Limb (tissue), 2 donors: ENCODE measurements at regions not wholly inside any gene's neighbourhood (a gene's known extent, or its start where the extent isn't known, plus 50 kb on each side); places are given as distances from the start of the nearest gene placed in this dataset.
"Not testable (repeated sequence)": the region's sequence is repeated elsewhere in the genome, so short reads cannot be mapped to it uniquely, and the experiment has no call there.

Experiments
- DNase-seq, 2 donors: peaks; one replicate each; pipeline ENCODE4 v3.0.0-alpha.2; 2016; ENCODE audit errors: extremely low spot score in 2 of 2

DNA sequence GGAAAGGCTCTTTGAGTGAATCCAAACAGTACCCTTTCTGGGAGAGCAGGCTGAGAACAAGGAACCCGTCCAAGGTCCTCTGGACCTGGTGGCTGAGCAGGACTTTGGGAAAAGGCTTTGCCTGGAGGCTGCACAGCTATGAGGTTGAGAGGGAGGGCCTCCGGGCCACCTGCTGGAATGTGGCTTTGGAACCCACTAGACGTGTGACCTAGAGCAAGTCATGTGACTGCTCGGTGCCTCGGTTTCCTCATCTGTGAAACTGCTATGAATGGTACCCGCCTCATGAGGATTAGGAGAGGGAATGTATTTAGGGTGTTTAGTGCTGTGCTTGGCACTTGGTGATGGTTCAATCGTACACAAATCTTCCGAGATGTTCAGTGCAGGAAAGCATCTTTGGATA lies 50.4 kb downstream of the HAPSTR1 start:
- no peak for DNase-seq

DNA sequence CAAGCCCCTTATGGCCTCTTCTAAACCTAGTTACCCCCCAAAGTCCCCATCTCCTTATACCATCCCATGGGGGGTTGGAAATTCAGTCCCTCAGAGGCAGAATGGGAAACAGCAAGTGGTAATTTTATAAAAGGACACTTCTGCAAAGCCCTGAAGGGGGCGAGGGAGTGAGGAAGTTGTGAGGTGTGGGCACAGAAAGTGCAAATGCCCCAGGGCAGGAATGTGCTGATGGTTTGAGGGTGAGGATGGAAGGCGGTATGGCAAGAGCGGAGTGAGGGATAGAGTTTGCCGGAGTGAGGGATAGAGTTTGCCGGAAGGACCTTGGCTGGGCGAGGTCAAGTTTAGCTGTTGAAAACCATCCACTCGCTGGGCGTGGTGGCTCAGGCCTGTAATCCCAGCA lies 52.7 kb downstream of the HAPSTR1 start:
- DNase-seq, result no peak

DNA sequence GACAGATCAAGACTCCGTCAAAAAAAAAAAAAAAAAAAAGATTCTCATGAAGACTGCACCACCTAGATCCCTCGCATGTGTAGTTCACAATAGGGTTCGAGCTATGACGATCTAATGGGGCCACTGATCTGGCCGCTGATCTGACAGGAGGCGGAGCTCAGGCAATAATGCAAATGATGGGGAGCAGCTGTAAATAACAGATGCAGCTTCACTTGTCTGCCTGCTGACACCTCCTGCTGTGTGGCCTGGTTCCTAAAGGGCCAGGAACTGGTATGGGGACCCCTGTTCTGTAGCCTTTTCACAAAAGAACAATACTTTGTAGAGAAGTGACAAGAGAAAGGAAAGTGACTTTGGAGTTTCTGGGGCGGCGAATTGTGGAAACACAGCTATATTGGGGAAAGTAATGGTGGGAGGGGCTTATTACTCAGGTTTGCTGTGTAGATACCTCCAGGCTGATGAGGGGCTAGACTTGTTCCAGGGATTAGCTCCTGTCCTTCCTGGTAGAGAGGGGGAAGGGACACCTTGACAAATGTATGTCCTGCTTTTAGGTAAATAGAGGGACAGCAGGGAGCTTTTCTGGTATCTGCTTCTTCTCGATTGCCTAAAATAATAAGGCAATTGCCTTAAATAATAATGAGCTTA lies 57.1 kb downstream of the HAPSTR1 start:
- no peak for DNase-seq

DNA sequence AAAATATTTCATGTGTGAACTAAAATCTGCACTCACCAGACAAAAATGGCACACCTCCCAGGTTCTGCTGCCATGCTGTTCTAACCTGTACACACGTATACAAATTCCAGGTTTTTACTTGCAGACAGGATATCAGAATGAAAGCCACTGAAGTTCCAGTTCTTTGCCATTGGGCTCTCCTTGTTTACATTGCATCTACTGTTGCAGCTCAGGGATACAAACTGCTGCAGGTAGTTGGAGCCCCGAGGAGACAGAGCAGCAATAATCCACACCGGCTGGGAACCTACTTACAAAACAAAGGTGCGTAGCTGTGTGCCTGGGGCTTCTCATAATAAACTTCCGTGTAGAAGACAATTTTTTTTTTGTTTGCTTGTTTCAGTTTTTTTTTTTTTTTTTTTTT lies 59.6 kb downstream of the HAPSTR1 start:
- no peak for DNase-seq

DNA sequence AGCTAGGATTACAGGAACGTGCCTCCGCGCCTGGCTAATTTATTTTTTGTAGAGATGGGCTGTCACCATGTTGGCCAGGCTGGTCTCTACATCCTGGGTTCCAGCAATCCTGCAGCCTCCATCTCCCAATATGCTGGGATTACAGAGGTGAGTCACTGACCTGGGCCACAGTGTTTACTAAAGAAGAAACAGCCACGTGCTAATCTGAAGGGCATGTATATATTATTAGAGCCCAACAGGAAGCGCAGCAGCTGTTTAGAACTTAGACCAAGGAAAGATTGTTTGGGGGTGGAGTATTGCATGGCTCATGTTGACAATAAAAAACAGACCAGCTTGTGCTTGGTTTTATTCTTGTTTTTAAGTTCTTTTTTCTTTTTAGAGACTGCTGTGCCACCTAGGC lies 60.2 kb downstream of the HAPSTR1 start:
- no peak for DNase-seq

DNA sequence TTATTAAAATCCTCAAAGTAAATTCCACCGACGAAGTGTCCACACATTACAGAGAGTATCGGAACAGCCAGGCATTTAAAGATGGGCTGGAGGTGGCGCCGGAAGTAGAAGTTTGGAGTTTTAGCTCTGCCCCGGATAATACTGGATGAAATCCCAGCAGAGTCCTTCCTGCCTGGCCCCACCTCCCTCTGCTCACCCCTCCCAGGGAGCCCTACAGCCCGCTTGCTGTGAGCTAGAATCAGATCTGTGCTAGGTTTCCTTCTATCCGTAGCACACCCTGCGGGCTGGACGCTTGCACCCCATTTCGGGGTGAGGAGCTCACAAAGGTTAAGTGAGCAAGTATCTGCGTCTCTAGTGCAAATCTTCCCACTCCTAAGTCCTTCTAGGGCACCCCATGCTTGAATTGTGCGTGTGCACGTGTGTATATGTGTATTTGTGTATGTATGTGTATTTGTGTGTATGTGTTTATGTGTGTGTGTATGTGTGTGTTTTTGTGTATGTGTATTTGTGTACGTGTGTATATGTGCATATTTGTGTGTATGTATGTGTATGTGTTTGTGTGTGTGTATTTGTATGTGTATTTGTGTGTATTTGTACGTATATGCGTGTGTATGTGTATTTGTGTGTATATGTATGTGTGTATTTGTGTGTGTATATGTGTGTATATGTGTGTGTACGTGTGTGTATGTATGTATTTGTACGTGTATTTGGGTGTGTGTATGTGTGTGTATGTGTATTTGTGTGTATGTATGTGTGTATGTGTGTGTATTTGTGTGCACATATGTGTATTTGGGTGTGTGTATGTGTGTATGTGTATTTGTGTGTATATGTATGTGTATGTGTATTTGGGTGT lies 61.4 kb downstream of the HAPSTR1 start:
- no peak for DNase-seq

DNA sequence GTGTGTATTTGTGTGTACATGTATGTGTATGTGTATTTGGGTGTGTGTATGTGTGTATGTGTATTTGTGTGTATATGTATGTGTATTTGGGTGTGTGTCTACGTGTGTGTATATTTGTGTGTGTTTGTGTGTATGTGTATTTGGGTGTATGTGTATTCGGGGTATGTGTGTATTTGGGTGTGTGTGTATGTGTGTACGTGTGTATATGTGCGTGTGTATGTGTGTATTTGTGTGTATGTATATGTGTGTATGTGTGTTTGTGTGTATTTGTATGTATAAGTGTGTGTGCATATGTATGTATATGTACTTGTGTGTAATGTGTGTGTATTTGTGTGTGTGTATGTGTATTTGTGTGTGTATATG lies 62.0 kb downstream of the HAPSTR1 start:
- no peak for DNase-seq

DNA sequence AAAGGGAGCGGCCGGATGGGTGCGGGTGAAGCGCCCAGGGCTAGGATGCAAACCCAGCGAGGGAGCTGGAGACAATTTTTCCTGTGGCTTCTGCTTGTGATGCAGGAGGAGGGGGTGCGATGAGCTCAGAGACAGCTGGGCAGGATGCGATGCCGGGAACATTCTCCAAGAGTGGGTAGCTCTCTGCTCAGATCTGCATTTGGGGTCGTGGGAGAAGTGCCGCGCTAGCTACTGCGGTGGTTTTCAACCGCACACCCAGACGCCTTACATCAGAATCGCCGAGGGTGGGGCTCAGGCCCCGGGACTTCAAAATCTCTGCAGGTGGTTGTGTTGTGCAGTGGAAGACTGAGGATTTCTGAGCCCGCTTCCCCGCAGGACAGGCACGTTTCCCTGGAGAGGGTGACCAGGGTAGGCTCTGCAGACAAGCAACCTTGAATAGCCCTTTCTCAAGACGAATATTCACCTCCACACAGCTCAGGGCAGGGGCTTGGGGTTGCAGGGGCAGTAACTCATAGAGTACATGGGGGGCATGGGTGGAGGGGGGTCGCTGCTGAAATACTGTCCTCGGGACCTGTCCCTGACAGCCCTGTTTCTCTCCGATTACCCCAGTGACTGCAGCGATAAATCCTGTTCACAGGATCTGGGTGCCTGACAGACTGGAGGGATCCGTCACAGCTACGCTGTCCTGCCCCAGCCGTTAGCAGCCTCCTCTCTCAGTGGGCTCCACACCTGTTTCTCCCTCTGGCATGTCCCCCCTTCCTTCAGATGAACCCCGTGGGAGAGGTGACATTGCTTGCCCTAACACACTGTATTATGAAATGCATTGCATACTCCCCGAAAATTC lies 63.3 kb downstream of the HAPSTR1 start:
- no peak for DNase-seq

DNA sequence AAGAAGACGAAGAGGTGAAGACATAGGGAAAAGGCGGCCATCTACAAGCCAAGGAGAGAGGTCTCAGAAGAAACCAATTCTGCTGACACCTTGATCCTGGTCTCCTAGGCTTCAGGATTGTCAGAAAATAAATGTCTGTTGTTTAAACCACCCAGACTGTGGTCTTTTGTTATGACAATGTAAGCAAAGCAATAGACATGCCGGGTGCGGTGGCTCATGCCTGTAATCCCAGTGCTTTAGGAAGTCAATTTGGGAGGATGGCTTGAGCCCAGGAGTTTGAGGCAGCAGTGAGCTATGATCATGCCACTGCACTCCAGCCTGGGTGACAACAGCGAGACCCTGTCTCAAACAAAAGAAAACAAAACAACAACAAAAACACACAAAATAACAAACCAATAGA lies 64.4 kb downstream of the HAPSTR1 start:
- DNase-seq, result no peak

DNA sequence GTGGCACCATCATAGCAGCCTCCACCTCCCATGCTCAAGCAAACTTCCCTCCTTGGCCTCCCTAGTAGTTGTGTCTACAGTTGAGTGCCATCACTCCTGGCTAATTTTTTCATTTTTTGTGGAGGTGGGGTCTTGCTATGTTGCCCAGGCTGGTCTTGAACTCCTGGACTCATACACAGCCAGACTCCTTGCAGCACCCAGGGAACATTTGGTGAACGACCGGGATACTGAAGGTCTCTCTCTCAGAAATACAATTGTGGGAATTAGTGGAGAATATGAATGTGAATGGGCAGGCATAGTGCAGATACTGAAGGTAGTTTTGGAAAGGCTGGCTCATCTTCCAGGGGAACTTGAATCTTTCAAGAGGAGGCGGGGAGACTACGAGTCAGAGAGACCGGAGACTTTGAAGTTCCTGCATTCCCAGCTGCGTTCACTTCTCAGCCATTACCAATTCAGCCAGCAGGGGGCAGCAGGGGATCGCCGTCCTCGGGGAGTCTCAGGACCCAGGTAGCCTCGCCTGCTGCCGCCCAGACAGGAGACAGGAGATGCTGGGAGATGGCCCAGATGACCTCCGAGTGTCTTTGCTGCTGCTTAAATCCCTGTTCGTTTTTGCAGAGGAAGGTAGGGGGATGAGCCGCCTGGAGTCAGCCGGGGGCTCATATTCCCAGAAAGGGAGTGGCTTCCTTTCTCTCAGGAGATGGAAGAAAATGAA lies 68.6 kb downstream of the HAPSTR1 start:
- DNase-seq, result peak; percentile 25 to 85

DNA sequence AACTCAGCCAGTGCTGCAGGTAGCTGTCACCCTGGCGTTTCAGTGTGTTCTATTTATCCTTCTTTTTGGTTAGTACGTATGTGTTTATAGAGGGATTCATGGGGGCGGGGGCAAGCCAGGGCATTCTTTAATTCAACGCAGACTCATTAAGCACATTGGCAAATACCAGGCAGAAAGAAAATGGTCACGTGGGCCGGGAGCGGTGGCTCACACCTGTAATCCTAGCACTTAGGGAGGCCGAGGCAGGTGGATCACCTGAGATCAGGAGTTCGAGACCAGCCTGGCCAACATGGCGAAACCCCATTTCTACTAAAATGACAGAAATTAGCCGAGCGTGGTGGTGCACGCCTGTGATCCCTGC lies 69.1 kb downstream of the HAPSTR1 start:
- DNase-seq, result no peak

DNA sequence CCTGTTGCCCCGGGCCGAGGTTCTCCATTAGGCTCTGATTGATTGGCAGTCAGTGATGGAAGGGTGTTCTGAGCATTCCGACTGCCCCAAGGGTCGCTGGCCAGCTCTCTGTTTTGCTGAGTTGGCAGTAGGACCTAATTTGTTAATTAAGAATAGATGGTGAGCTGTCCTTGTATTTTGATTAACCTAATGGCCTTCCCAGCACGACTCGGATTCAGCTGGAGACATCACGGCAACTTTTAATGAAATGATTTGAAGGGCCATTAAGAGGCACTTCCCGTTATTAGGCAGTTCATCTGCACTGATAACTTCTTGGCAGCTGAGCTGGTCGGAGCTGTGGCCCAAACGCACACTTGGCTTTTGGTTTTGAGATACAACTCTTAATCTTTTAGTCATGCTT lies 74.2 kb downstream of the HAPSTR1 start:
- no peak for DNase-seq

DNA sequence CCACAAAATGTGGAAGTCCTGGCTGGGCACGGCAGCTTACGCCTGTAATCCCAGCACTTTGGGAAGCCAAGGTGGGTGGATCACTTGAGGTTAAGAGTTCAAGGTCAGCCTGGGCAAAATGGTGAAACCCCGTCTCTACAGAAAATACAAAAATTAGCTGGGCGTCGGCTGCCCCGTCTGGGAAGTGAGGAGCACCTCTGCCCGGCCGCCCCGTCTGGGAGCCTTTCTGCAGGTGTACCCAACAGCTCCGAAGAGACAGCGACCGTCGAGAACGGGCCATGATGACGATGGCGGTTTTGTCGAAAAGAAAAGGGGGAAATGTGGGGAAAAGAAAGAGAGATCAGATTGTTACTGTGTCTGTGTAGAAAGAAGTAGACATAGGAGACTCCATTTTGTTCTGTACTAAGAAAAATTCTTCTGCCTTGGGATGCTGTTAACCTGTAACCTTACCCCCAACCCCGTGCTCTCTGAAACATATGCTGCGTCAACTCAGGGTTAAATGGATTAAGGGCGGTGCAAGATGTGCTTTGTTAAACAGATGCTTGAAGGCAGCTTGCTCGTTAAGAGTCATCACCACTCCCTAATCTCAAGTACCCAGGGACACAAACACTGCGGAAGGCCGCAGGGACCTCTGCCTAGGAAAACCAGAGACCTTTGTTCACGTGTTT lies 75.0 kb downstream of the HAPSTR1 start:
- DNase-seq, result not testable (repeated sequence)

DNA sequence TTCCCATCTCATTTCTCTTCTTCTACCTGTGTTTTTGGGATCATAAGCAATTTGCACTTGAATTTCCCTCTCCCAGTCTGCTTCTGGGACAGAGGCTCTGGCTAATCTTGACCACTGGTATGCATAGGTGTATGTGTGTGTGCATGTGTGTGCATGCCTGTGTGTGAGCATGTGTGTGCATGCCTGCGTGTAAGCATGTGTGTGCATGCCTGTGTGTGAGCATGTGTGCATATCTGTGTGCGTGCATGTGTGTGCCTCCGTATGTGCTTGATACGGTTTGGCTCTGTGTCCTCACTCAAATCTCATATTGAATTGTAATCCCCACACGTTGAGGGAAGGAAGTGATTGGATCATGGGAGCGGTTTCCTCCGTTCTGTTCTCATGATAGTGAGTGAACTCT lies 77.7 kb downstream of the HAPSTR1 start:
- DNase-seq, result no peak

DNA sequence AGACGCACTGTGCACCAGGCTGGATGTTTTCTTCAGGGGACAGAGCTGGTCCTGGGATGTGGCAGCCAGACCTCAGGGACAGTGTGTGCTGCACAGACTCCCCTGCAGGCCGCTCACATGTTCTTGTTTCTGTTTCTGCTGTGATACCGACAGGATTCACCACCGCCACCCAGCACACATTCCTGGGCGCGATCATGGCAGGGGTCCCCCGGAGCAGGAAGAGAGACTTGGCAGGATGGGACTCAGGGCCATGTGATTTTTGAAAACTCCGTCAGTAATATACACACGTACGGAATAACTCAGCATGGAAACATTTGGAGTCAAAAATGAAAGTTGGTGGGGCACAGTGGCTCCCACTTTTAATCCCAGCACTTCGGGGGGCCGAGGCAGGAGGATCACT lies 79.0 kb downstream of the HAPSTR1 start:
- DNase-seq, result no peak

DNA sequence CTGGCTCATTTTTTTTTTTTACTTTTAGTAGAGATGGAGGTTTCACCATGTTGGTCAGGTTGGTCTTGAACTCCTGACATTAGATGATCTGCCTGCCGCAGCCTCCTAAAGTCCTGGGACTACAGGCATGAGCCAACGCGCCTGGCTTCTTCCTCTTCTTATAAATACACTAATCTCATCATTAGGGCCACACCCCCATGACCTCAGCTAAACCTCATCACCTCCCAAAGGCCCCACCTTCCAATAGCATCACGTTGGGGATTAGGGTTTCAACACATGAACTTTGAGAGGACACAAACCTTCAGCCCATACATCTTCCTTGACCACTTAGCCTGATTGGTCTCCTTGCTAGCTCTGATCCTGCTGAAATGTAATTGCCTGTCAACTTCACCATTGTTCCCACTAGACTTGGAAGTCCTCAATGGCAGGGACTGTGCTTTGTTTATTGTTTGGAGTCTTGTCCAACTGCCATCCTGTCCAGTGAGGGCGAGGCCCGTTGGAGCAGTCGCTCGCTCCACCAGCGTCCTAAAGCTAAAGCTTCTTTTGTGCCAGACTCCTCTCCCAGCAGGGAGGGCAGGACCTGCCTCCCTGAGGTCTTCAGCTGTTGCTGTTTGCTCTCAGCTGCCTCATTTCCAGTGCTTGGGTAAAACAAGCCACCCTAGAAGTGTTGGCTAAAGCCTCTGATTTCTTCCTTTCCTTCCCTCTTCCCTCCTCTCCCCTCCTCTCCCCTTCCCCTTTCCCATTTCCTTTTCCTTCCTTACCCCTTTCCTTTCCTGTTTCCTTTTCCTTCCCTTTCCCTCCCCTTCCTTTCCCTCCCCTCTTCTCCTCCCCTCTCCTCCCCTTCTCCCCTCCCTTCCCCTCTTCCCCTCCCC lies 85.3 kb downstream of the HAPSTR1 start:
- no peak for DNase-seq

DNA sequence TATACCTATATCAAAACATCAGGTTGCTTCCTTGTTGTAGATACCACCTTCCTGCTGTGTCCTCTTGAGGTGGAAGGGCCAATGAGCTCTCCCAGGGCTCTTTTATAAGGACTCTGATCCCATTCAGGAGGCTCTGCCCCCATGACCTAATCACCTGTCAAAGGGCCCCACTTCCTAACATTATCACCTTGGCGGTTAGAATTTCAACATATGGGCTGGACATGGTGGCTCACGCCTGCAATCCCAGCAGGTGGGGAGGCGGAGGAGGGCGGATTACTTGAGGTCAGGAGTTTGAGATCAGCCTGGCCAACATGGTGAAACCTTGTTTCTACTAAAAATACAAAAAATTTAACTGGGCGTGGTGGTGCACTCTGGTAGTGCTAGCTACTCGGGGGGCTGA lies 86.4 kb downstream of the HAPSTR1 start:
- no peak for DNase-seq

DNA sequence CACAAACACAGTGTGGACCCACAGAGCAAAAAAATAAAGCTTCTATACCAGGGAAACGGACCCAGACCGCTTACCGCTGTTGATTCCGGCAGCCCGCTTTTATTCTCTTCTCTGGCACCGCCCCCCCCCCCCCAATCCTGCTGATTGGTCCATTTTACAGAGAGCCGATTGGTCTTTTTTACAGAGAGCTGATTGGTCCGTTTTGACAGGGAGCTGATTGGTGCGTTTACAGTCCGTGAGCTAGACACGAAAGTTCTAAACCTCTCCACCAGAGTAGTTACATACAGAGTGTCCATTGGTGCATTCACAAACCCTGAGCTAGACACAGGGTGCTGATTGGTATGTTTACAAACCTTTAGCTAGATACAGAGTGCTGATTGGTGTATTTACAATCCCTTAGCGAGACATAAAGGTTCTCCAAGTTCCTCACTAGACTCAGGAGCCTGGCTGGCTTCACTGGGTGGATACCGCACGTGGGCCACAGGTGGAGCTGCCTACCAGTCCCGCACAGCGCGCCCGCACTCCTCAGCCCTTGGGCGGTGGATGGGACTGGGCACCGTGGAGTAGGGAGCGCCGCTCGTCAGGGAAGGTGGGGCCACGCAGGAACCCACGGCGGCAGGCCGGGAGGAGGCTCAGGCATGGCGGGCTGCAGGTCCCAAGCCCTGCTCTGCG lies 92.4 kb downstream of the HAPSTR1 start:
- DNase-seq, result no peak

DNA sequence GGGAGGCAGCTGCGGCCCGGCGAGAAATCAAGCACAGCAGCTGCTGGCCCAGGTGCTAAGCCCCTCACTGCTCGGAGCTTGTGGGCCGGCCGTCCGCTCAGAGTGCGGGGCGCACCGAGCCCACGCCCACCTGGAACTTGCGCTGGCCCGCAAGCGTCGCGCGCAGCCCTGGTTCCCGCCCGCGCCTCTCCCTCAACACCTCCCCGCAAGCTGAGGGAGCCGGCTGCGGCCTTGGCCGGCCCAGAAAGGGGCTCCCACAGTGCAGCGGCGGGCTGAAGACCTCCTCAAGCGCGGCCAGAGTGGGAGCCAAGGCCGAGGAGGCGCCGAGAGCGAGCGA lies 92.9 kb downstream of the HAPSTR1 start:
- no peak for DNase-seq

DNA sequence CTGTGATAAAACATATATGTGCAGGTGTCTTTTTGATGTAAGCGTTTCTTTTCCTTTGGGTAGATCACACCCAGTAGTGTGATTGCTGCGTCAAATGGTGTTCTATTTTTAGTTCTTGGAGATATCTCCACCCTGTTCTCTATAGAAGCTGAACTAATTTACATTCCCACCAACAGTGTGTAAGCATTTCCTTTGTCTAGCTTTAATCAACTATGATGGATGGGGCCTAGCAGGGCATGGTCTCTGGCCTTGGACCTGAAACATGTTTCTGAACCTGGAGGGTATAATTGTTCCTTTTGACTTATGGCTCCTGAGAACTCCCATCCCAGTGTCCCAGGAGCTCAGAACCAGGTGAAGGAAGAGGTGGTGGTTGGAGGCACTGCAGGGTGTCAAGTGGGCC lies 93.9 kb downstream of the HAPSTR1 start:
- DNase-seq, result no peak
